Thoracic aorta (tissue), 2 donors: ENCODE measurements at regions not wholly inside any gene's neighbourhood (a gene's known extent, or its start where the extent isn't known, plus 50 kb on each side); places are given as distances from the start of the nearest gene placed in this dataset.

ENCODE experiments used
- ATAC-seq: fragments of 150-250 bp; one replicate; pipeline ENCODE4 v1.8.0; 2017; ENCODE audit warnings: low read depth; ENCODE audit not compliant: insufficient number of reproducible peaks, low FRiP score
- DNase-seq: peaks from one replicate; pipeline ENCODE4 v3.0.0-alpha.2; 2020; ENCODE audit warnings: low spot score
- H3K27ac ChIP-seq, 2 donors: fragments of 200-600 bp; sonication (generic); 1 replicate in 1 of 2; 2 replicates in 1 of 2; pipeline ENCODE4 v1.5.1; 2016; ENCODE audit warnings: mild to moderate bottlenecking in 2 of 2, moderate library complexity in 2 of 2
- H3K27me3 ChIP-seq: fragments of 200-600 bp; sonication (generic); replicated peaks from 2 replicates; pipeline ENCODE4 v1.6.0; 2016; ENCODE audit warnings: mild to moderate bottlenecking; ENCODE audit not compliant: insufficient read depth
- H3K36me3 ChIP-seq: fragments of 200-600 bp; sonication (generic); one replicate; pipeline ENCODE4 v1.5.1; 2016
- H3K4me1 ChIP-seq, 2 donors: fragments of 200-600 bp; sonication (generic); 1 replicate in 1 of 2; 2 replicates in 1 of 2; pipeline versions ENCODE4 v1.5.1 to v1.6.0; 2016; ENCODE audit warnings: low read depth in 2 of 2, mild to moderate bottlenecking in 1 of 2; ENCODE audit not compliant: control insufficient read depth in 1 of 2
- H3K4me3 ChIP-seq: fragments of 200-600 bp; sonication (generic); 2 replicates; pipeline ENCODE4 v1.5.1; 2016; ENCODE audit warnings: mild to moderate bottlenecking
- H3K9me3 ChIP-seq: fragments of 200-600 bp; sonication (generic); 2 replicates; pipeline ENCODE4 v1.5.1; 2016
- TF ChIP-seq, protein P1 (sequence below): fragments of 200-600 bp; sonication (generic); IDR thresholded peaks from one replicate; pipeline ENCODE4 v1.5.1; 2019; ENCODE audit warnings: antibody characterized with exemption

GRCh38 chr6:12392490-12392889 lies 102.3 kb downstream of the EDN1 start:
- Histone ChIP-seq H3K4me1 (no peaks in the 10 kb centered on the region), H3K36me3 (no peaks in the 10 kb centered on the region), H3K4me3 (no peak overlapping the region), H3K27me3 (no peaks in the 10 kb centered on the region), H3K9me3 (no peaks in the 10 kb centered on the region), H3K27ac (no peak overlapping the region)
- TF ChIP-seq, protein P1, sequence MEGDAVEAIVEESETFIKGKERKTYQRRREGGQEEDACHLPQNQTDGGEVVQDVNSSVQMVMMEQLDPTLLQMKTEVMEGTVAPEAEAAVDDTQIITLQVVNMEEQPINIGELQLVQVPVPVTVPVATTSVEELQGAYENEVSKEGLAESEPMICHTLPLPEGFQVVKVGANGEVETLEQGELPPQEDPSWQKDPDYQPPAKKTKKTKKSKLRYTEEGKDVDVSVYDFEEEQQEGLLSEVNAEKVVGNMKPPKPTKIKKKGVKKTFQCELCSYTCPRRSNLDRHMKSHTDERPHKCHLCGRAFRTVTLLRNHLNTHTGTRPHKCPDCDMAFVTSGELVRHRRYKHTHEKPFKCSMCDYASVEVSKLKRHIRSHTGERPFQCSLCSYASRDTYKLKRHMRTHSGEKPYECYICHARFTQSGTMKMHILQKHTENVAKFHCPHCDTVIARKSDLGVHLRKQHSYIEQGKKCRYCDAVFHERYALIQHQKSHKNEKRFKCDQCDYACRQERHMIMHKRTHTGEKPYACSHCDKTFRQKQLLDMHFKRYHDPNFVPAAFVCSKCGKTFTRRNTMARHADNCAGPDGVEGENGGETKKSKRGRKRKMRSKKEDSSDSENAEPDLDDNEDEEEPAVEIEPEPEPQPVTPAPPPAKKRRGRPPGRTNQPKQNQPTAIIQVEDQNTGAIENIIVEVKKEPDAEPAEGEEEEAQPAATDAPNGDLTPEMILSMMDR: no peak
- ATAC-seq (no peak), DNase-seq (no peak)

DNA sequence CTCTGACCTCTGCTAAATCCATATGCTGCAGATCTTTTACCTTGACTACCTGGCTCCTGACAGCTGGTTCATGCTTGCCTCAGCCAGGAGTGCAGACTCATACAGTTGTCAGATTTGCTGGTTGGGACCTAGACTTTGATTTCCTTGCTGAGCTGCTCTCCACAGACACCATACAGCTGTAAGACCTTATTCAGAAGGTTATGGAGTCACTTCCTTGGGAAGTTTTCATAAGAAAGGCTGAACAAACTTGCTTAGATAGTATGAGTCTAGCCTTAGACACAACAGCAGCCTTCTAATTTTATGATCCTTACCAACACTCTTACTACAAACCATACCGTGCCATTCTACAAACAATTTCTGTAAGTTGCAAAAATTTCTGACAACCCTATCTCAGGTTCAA lies 102.9 kb downstream of the EDN1 start:
- no peaks in the 10 kb centered on the region for H3K9me3 ChIP-seq
- H3K4me1 ChIP-seq: no peaks in the 10 kb centered on the region
- no peaks in the 10 kb centered on the region for H3K36me3 ChIP-seq
- no peak overlapping the region for H3K4me3 ChIP-seq
- DNase-seq (no peak), ATAC-seq (no peak)
- H3K27me3 ChIP-seq: no peaks in the 10 kb centered on the region
- H3K27ac ChIP-seq: no peak overlapping the region
- TF ChIP-seq, protein P1: no peak

- Histone ChIP-seq H3K4me1 (no peaks in the 10 kb centered on the region), H3K27me3 (no peaks in the 10 kb centered on the region), H3K27ac (no peak overlapping the region), H3K4me3 (no peak overlapping the region), H3K36me3 (no peaks in the 10 kb centered on the region), H3K9me3 (no peaks in the 10 kb centered on the region)
- DNase-seq (no peak), ATAC-seq (no peak)
- TF ChIP-seq, protein P1: no peak
Observed at GRCh38 chr6:12394170-12394569, 104.0 kb downstream of the EDN1 start.

DNA sequence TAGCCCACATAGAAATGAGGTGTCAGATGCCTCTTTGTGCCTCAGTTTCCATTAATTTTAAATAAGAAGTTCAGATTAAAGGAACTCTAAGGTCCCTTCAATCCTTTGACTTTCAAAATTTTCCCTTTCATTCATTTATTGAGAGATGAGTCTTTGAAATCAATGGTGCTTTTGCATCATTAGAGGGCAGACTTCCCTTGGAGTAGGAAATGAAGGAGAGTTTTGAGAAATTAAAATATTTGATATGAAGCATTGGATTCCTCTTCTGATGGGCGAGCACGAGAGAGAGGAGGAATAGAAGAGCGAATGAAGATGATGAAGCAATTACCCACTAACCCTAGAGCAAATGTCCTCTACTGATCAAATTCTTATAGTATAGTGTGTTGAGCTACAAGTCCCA lies 105.7 kb downstream of the EDN1 start:
- H3K9me3 ChIP-seq: no peaks in the 10 kb centered on the region
- H3K4me1 ChIP-seq: peaks cover 1 to 2% of the 10 kb centered on the region in 2 donors
- DNase-seq (no peak), ATAC-seq (no peak)
- H3K4me3 ChIP-seq: no peak overlapping the region
- H3K27me3 ChIP-seq: no peaks in the 10 kb centered on the region
- H3K36me3 ChIP-seq: no peaks in the 10 kb centered on the region
- TF ChIP-seq, protein P1: no peak
- no peak overlapping the region for H3K27ac ChIP-seq

DNA sequence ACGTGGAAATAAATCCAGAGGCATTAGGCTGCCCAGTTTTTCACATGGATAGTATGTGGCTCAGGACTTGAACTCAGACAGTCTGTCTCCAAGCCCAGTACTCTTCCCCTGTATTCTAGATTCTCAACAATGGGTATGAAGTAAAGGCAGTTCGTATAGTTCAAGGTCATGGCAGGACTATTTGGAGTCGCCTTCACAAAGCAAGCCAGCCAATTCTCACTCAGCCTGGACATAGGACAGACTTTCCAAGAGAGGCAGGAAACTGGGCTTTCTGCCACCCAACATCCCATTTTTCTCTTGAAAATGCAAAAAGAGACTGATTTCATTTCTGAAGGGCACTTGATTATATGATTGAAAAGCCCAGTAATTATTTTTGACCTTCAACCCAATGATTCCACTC lies 111.0 kb downstream of the EDN1 start:
- ATAC-seq (no peak), DNase-seq (no peak)
- no peaks in the 10 kb centered on the region for H3K36me3 ChIP-seq
- peaks cover 18 to 36% of the 10 kb centered on the region in 2 donors for H3K4me1 ChIP-seq
- no peaks in the 10 kb centered on the region for H3K9me3 ChIP-seq
- H3K27ac ChIP-seq: peak overlapping the region; percentile 13 to 56
- H3K27me3 ChIP-seq: no peaks in the 10 kb centered on the region
- no peak overlapping the region for H3K4me3 ChIP-seq
- TF ChIP-seq, protein P1: no peak
